Glomerular endothelial cell (primary cell): ENCODE measurements at regions not wholly inside any gene's neighbourhood (a gene's known extent, or its start where the extent isn't known, plus 50 kb on each side); places are given as distances from the start of the nearest gene placed in this dataset.

ENCODE experiments used
- DNase-seq: peaks from one replicate; pipeline ENCODE4 v3.0.0-alpha.2; 2011; ENCODE audit warnings: low read depth, low spot score; ENCODE audit errors: extremely low read depth

DNA sequence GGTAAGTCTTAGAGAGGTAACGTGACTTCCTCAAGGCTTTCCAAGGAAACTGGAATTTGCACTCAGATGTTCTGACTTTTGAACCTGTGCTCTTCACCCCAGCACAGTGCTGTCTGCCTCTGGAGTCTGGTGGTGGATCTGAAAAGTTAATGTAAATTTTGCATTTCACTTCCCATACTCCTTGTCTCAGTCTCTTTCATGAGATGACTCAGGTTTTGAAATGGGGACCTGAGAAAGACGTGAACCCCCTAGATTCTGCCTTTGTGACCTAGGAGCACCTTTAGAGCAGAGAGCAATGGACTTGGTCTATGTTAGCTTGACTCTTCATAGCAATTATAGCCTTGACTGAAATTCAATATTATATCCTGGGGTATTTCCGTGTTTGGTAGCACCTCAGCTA, 223.0 kb downstream of the QKI start:
- no peak for DNase-seq

GRCh38 chr6:163635731-163636364, 221.3 kb downstream of the QKI start:
- no peak for DNase-seq

DNA sequence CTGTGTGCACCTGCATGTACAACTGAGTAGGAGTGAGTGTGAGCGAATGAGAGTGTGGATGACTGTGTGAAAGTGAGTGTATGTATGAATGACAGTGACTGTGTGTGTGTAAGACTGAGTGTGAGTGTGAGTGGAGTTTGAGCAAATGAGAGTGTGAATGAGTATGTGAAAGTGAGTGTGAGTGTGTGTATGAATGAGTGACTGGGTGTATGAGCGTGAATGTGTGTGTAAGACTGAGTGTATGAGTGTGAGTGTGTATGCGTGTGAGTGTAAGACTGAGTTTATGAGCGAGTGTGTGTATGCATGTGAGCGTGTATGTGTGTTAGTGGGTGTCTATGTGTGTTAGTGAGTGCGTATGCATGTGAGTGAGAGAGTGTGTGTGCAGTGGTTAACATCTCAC, 220.8 kb downstream of the QKI start:
- no peak for DNase-seq

- no peak for DNase-seq
Measured at GRCh38 chr6:163634211-163635171, 220.0 kb downstream of the QKI start.

DNA sequence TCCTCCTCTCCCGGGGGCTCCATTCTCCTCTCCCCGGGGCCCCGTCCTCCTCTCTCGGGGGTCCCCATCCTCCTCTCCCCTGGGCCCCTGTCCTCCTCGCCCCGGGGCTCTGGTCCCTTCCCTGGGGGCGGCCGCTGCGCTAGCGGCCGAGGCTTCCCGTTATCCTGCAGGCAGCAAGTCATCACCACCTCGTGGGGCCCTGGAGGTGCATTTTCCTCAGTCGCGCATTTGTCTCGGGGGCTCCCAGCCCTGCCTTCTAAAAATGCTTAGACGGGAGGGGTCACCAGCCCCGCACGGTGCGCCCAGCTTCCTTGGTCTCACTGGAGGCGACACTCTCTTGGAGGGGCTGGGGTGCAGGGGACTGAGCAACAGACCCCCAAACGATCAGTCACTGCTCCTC, 216.5 kb downstream of the QKI start:
- DNase-seq: no peak

DNA sequence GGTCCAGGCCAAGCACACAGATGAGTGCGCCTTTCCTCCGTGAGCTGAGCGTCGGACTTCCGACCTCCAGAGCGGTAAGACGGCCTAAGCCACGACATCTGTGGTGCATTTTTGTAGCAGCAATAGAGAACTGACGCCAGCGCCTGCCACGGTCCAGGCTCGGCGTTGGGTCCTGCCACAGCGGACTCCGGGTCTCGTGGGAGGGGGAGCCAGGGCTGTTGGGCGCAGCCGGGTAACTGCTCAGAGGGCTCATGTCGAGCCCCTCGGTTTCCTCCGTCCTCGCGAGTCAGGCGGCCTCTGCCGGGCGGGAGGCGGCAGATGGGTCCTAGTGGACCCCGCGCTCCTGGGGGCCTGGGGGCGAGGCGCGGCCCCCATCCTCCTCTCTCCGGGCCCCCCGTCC, 216.1 kb downstream of the QKI start:
- DNase-seq: no peak

GRCh38 chr6:163630096-163630495, 215.6 kb downstream of the QKI start:
- DNase-seq: no peak
